Chondrocyte (in vitro differentiated cells): ENCODE measurements at regions not wholly inside any gene's neighbourhood (a gene's known extent, or its start where the extent isn't known, plus 50 kb on each side); places are given as distances from the start of the nearest gene placed in this dataset.

Experiments
- DNase-seq: peaks from one replicate; pipeline ENCODE4 v3.0.0; 2021; ENCODE audit warnings: mixed read lengths, low spot score
- H3K27ac Mint-ChIP-seq: one replicate; pipeline ENCODE4 v1.8.0; 2021; ENCODE audit warnings: mild to moderate bottlenecking, moderate library complexity, mixed read lengths; ENCODE audit not compliant: unreplicated experiment
- H3K27me3 Mint-ChIP-seq: 2 replicates; pipeline ENCODE4 v1.8.0; 2021; ENCODE audit warnings: low read depth, mixed read lengths
- H3K36me3 Mint-ChIP-seq: 2 replicates; pipeline ENCODE4 v1.8.0; 2021; ENCODE audit warnings: low read depth, mixed read lengths
- H3K4me1 Mint-ChIP-seq: 2 replicates; pipeline ENCODE4 v1.8.0; 2021; ENCODE audit warnings: low read depth, mild to moderate bottlenecking, mixed read lengths
- H3K4me3 Mint-ChIP-seq: one replicate; pipeline ENCODE4 v1.8.0; 2021; ENCODE audit warnings: mild to moderate bottlenecking, moderate library complexity, mixed read lengths; ENCODE audit not compliant: unreplicated experiment
- H3K9me3 Mint-ChIP-seq: 2 replicates; pipeline ENCODE4 v1.8.0; 2021; ENCODE audit warnings: low read depth, mixed read lengths
- CTCF ChIP-seq: fragments of 200-600 bp; sonication (generic); IDR thresholded peaks from 2 replicates; pipeline ENCODE4 v1.5.0; 2021; ENCODE audit warnings: antibody characterized with exemption, mild to moderate bottlenecking, moderate library complexity

GRCh38 chr1:193971595-193971994, 785.2 kb upstream of the B3GALT2 start:
- Mint-ChIP-seq H3K27me3 (no peaks in the 10 kb centered on the region), H3K4me3 (no peak overlapping the region), H3K9me3 (no peaks in the 10 kb centered on the region), H3K36me3 (no peaks in the 10 kb centered on the region), H3K27ac (no peak overlapping the region), H3K4me1 (peaks cover 4% of the 10 kb centered on the region)
- DNase-seq: no peak
- no peak for TF ChIP-seq CTCF

GRCh38 chr1:193960499-193960898, 774.1 kb upstream of the B3GALT2 start:
- H3K36me3 Mint-ChIP-seq: no peaks in the 10 kb centered on the region
- no peaks in the 10 kb centered on the region for H3K4me1 Mint-ChIP-seq
- no peak for DNase-seq
- TF ChIP-seq CTCF: no peak
- H3K9me3 Mint-ChIP-seq: peaks cover 5% of the 10 kb centered on the region
- no peaks in the 10 kb centered on the region for H3K27me3 Mint-ChIP-seq
- H3K27ac Mint-ChIP-seq: no peak overlapping the region
- no peak overlapping the region for H3K4me3 Mint-ChIP-seq

GRCh38 chr1:193960040-193960439, 773.6 kb upstream of the B3GALT2 start:
- TF ChIP-seq CTCF: no peak
- Mint-ChIP-seq H3K4me1 (no peaks in the 10 kb centered on the region), H3K27ac (no peak overlapping the region), H3K9me3 (peaks cover 5% of the 10 kb centered on the region), H3K36me3 (no peaks in the 10 kb centered on the region), H3K27me3 (no peaks in the 10 kb centered on the region), H3K4me3 (no peak overlapping the region)
- DNase-seq: no peak

GRCh38 chr1:193957556-193958095, 771.2 kb upstream of the B3GALT2 start:
- no peak for TF ChIP-seq CTCF
- no peak overlapping the region for H3K4me3 Mint-ChIP-seq
- H3K4me1 Mint-ChIP-seq: no peaks in the 10 kb centered on the region
- H3K27ac Mint-ChIP-seq: no peak overlapping the region
- DNase-seq: no peak
- H3K9me3 Mint-ChIP-seq: peaks cover 5% of the 10 kb centered on the region
- no peaks in the 10 kb centered on the region for H3K27me3 Mint-ChIP-seq
- no peaks in the 10 kb centered on the region for H3K36me3 Mint-ChIP-seq

- Mint-ChIP-seq H3K4me3 (no peak overlapping the region), H3K36me3 (no peaks in the 10 kb centered on the region), H3K27ac (no peak overlapping the region), H3K27me3 (no peaks in the 10 kb centered on the region), H3K9me3 (peaks cover 2% of the 10 kb centered on the region), H3K4me1 (no peaks in the 10 kb centered on the region)
- no peak for TF ChIP-seq CTCF
- DNase-seq: no peak
Observed at GRCh38 chr1:193952778-193953374, 766.5 kb upstream of the B3GALT2 start.
